SK-N-SH treated with all-trans-retinoic acid at 6 μM for 48 hours (cell line): ENCODE measurements at regions not wholly inside any gene's neighbourhood (a gene's known extent, or its start where the extent isn't known, plus 50 kb on each side); places are given as distances from the start of the nearest gene placed in this dataset.

ENCODE experiments used
- CSDC2 ChIP-seq: fragments of 250-450 bp; sonication (Bioruptor Pico); IDR thresholded peaks from 2 replicates; pipeline ENCODE4 v1.5.0; 2020; ENCODE audit warnings: mild to moderate bottlenecking, moderate library complexity
- CSRNP3 ChIP-seq: fragments of 250-450 bp; sonication (Bioruptor Pico); IDR thresholded peaks from 2 replicates; pipeline ENCODE4 v1.5.1; 2021; ENCODE audit warnings: mild to moderate bottlenecking, moderate library complexity
- PPARA ChIP-seq: fragments of 250-450 bp; sonication (Bioruptor Pico); IDR thresholded peaks from 2 replicates; pipeline ENCODE4 v1.5.0; 2020; ENCODE audit warnings: mild to moderate bottlenecking, borderline replicate concordance
- SNAI2 ChIP-seq: fragments of 250-450 bp; sonication (Bioruptor Pico); IDR thresholded peaks from 2 replicates; pipeline ENCODE4 v1.5.0; 2020; ENCODE audit warnings: mild to moderate bottlenecking, moderate library complexity
- ZNF565 ChIP-seq: fragments of 450-650 bp; formaldehyde crosslinking; conservative IDR thresholded peaks from 2 replicates; pipeline ENCODE4 v1.5.0; 2020; ENCODE audit warnings: low read depth, mild to moderate bottlenecking, moderate library complexity
- ZNF8 ChIP-seq: fragments of 450-650 bp; formaldehyde crosslinking; IDR thresholded peaks from 2 replicates; pipeline ENCODE4 v1.5.0; 2020; ENCODE audit warnings: mild to moderate bottlenecking, moderate library complexity
- TF ChIP-seq, protein P1 (sequence below): fragments of 250-450 bp; sonication (Bioruptor Pico); IDR thresholded peaks from 2 replicates; pipeline ENCODE4 v1.8.0; 2020; ENCODE audit warnings: mild to moderate bottlenecking, moderate library complexity, borderline replicate concordance

GRCh38 chrX:45907786-45908185 lies 637.4 kb downstream of the ZNF674 start:
- no peak for TF ChIP-seq CSRNP3
- TF ChIP-seq ZNF8 (CRISPR knock-in tag): no peak
- TF ChIP-seq, protein P1, sequence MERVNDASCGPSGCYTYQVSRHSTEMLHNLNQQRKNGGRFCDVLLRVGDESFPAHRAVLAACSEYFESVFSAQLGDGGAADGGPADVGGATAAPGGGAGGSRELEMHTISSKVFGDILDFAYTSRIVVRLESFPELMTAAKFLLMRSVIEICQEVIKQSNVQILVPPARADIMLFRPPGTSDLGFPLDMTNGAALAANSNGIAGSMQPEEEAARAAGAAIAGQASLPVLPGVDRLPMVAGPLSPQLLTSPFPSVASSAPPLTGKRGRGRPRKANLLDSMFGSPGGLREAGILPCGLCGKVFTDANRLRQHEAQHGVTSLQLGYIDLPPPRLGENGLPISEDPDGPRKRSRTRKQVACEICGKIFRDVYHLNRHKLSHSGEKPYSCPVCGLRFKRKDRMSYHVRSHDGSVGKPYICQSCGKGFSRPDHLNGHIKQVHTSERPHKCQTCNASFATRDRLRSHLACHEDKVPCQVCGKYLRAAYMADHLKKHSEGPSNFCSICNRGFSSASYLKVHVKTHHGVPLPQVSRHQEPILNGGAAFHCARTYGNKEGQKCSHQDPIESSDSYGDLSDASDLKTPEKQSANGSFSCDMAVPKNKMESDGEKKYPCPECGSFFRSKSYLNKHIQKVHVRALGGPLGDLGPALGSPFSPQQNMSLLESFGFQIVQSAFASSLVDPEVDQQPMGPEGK (CRISPR knock-in tag): no peak
- no peak for TF ChIP-seq CSDC2 (CRISPR knock-in tag)
- no peak for TF ChIP-seq ZNF565
- no peak for TF ChIP-seq SNAI2 (CRISPR knock-in tag)
- no peak for TF ChIP-seq PPARA (CRISPR knock-in tag)
